ENCODE measurements at regions not wholly inside any gene's neighbourhood (a gene's known extent, or its start where the extent isn't known, plus 50 kb on each side); places are given as distances from the start of the nearest gene placed in this dataset.

DNA sequence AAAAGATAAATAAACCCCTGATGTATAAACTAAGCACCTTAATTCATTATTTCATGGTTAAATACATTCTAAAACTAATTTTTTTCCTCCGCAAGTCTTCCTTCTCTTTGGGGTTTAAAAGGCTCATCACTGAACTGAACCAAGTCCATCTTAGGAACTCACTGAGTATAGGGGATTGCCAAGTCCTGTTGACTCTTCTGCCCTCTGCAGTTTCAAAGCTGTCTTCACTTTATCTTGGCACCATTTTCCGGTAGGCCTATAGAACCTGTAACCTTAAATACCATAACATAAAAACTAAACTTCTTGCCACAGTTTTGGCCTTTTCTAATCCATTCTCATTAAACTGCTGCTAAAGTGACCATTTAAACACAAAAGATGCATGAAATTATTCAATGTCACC is 66.5 kb upstream of the USPL1 start:
- H3K4me3 ChIP-seq (ENCODE audit: low read depth, low read length), result no peak overlapping the region
- peak; percentile 66 for DNase-seq (ENCODE audit: low read depth)
- TF ChIP-seq, protein P1, sequence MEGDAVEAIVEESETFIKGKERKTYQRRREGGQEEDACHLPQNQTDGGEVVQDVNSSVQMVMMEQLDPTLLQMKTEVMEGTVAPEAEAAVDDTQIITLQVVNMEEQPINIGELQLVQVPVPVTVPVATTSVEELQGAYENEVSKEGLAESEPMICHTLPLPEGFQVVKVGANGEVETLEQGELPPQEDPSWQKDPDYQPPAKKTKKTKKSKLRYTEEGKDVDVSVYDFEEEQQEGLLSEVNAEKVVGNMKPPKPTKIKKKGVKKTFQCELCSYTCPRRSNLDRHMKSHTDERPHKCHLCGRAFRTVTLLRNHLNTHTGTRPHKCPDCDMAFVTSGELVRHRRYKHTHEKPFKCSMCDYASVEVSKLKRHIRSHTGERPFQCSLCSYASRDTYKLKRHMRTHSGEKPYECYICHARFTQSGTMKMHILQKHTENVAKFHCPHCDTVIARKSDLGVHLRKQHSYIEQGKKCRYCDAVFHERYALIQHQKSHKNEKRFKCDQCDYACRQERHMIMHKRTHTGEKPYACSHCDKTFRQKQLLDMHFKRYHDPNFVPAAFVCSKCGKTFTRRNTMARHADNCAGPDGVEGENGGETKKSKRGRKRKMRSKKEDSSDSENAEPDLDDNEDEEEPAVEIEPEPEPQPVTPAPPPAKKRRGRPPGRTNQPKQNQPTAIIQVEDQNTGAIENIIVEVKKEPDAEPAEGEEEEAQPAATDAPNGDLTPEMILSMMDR (conservative IDR thresholded peaks at IDR 0.05; ENCODE audit: low read depth, low read length), result peak; percentile 49

DNA sequence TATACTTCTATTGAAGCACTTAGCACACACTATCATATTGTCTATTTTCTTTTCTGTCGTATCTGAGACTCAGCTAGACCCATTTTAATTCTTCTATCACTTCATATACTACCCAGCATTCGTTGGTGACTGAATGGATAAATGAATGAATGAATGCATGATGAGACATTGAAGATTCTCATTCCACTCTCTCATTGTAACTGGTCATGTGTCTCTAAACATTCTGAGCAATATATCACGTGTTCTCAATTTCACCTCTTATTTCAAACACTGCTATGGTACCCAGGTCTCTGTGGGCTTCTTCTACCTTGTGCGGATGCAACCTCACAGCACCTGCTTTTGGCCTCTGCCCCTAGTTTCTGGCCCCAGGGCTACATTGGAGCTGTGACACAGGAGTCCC is 65.2 kb upstream of the USPL1 start:
- TF ChIP-seq, protein P1 (conservative IDR thresholded peaks at IDR 0.05; ENCODE audit: low read depth, low read length), result no peak
- H3K4me3 ChIP-seq (ENCODE audit: low read depth, low read length), result no peak overlapping the region
- no peak for DNase-seq (ENCODE audit: low read depth)

DNA sequence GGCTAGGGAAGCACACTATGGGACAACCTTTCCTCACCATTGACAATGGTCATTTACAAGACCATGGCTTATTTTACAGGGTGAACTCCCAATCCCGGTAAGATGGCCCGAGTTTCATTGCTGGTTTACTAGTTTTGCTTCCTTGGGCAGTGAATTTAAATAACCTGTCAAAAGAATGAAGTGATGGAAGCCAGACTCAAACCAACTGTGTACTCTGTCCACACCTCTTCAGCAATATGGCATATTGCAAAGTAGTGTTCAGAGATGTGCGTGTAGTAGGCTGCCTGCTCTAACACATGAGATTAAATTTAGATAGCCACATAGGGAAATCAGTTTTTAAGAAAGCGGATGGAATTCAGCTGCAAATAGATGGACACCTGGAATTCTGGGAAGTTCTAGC is 58.4 kb upstream of the USPL1 start:
- TF ChIP-seq, protein P1 (conservative IDR thresholded peaks at IDR 0.05; ENCODE audit: low read depth, low read length), result no peak
- H3K4me3 ChIP-seq (ENCODE audit: low read depth, low read length), result no peak overlapping the region
- DNase-seq (ENCODE audit: low read depth), result no peak

DNA sequence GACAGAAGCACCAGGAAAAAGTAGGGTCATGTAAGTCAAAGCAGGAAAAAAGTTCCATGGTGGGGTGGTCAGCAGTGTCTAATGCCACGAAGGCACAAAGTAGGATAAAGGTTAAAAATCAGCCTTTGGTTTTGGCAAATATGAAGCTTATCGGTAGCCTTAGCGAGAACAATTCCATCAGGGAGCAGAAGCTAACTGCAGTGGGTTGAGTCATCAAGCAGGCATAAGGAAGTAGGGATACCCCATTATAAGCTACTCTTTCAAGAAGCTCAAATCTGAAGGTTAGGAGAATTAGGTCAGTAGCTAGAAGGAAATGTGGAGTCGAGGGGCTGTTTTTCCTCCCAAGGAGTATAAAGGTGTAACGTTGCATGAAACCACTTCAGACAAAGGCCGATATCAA is 57.5 kb upstream of the USPL1 start:
- DNase-seq (ENCODE audit: low read depth), result no peak
- TF ChIP-seq, protein P1 (conservative IDR thresholded peaks at IDR 0.05; ENCODE audit: low read depth, low read length), result no peak
- no peak overlapping the region for H3K4me3 ChIP-seq (ENCODE audit: low read depth, low read length)

DNA sequence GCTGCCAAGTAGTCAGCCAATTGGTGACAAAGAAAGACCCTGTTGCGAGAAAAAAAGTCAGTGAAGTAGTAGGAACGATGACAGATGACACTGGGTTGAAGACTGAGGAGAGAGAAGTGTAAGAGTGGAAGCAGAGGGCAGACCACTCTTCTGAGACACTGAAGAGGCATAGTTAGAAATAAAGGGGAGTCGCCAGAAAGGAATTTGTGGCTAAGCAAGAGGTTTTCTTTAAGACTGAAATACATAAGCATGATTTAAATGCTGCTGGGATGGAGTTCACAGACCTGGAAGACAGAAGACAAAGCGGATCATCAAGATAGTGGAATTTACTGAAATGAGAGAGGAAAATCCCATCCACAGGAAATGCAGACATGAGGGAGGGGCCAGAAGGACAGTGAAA is 56.2 kb upstream of the USPL1 start:
- peak; percentile 34 for DNase-seq (ENCODE audit: low read depth)
- H3K4me3 ChIP-seq (ENCODE audit: low read depth, low read length), result no peak overlapping the region
- TF ChIP-seq, protein P1 (conservative IDR thresholded peaks at IDR 0.05; ENCODE audit: low read depth, low read length), result no peak

DNA sequence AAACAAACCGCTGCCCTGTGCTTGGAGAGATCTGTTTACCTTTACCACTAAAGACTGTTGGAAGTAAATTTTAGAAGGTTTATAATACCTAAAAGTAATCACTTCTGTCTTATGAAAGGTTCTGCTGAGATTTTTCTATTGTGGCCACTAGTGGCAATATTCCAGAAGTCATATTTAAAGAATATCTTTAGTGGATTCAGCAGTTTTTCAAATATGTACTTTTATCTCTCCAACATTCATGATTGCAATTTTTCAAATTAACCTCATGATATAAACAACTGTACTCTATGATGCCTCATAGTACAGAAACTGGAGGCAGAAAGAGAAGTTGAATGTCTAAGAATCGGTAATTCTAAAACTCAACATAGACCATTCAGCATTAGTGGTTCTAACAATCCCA is 53.2 kb upstream of the USPL1 start:
- no peak overlapping the region for H3K4me3 ChIP-seq (ENCODE audit: low read depth, low read length)
- TF ChIP-seq, protein P1 (conservative IDR thresholded peaks at IDR 0.05; ENCODE audit: low read depth, low read length), result no peak
- DNase-seq (ENCODE audit: low read depth), result no peak

DNA sequence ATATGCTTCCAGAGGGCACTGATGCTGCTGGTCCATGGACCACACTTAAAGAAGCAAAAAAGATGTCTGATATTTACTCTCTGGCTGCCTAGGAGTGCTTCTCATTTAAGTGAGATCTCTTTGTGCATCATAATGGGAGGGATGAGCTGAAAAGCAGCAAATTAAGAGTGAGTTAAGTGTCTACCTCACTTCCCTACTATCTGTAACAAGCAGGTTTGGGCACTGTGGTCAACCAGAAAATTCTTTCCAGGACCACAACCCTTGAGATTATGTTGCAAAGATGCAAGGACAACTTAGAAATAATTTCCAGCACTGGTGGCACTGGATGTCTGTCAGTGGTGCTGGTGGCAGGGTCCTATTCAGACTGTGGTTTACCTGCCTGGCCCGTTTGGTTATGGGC is 52.1 kb upstream of the USPL1 start:
- H3K4me3 ChIP-seq (ENCODE audit: low read depth, low read length), result no peak overlapping the region
- TF ChIP-seq, protein P1 (conservative IDR thresholded peaks at IDR 0.05; ENCODE audit: low read depth, low read length), result no peak
- DNase-seq (ENCODE audit: low read depth), result no peak
